ENCODE measurements at regions not wholly inside any gene's neighbourhood (a gene's known extent, or its start where the extent isn't known, plus 50 kb on each side); places are given as distances from the start of the nearest gene placed in this dataset.

GRCh38 chr14:22164616-22165015 is 424.4 kb downstream of the DAD1 start:
- H3K23me2 ChIP-seq (ENCODE audit: low read depth, low read length) = no peaks in the 10 kb centered on the region
- no peak overlapping the region for H3K4ac ChIP-seq (replicated peaks; ENCODE audit: insufficient read length, low read depth, low read length)
- no peak overlapping the region for H4K5ac ChIP-seq (ENCODE audit: insufficient read length, low read depth, low read length)
- H3K56ac ChIP-seq (replicated peaks; ENCODE audit: insufficient read length, low read depth, low read length) = no peak overlapping the region
- no peaks in the 10 kb centered on the region for H4K20me1 ChIP-seq (replicated peaks in 1 of 2; ENCODE audit: control insufficient read depth in 1 of 2, insufficient read depth in 2 of 2, low read length in 2 of 2)
- CTCF ChIA-PET (ENCODE audit: partially characterized antibody) = interaction anchor here (1.0 to 2.8 kb wide), 7 partner anchors 18 to 166 kb away, joined by 3 to 19 read pairs (median 4); no protein-coding TSS in a partner anchor
- H3K9me3 ChIP-seq (ENCODE audit: insufficient read depth in 2 of 2, low read depth in 1 of 2, low read length in 1 of 2) = no peaks in the 10 kb centered on the region
- H3K18ac ChIP-seq (ENCODE audit: extremely low read depth, low read length) = no peak overlapping the region
- no peak overlapping the region for H2BK20ac ChIP-seq (ENCODE audit: low read length)
- H2BK12ac ChIP-seq (ENCODE audit: low read depth, low read length) = no peak overlapping the region
- H3K4me3 ChIP-seq (ENCODE audit: extremely low read depth in 1 of 4, insufficient read depth in 2 of 4, low read depth in 3 of 4, low read length in 4 of 4) = no peak overlapping the region
- H2BK5ac ChIP-seq (ENCODE audit: low read depth, low read length) = no peak overlapping the region
- no peaks in the 10 kb centered on the region for H3K36me3 ChIP-seq (ENCODE audit: control insufficient read depth in 2 of 4, insufficient read depth in 4 of 4, low read length in 3 of 4)
- no peak overlapping the region for H4K8ac ChIP-seq (ENCODE audit: extremely low read depth, insufficient read depth, low read length)
- POLR2A ChIA-PET (ENCODE audit: partially characterized antibody) = interaction anchor here (1.1 kb wide), 1 partner anchor 55 kb away, joined by 3 read pairs; no protein-coding TSS in a partner anchor
- H2BK120ac ChIP-seq (replicated peaks; ENCODE audit: low read depth, low read length) = no peak overlapping the region
- 94% methylated on average over 3 of the region's 3 CpGs; no CpG with 5 or more reads in 1 of the 2 experiments for WGBS, 2 experiments (ENCODE audit: extremely low coverage in 1 of 2, insufficient coverage in 1 of 2, insufficient read length in 1 of 2, insufficient replicate concordance in 2 of 2, low coverage in 1 of 2, low lambda C conversion rate in 2 of 2, missing lambda C conversion rate in 1 of 2)
- H3K79me2 ChIP-seq (ENCODE audit: control insufficient read depth in 1 of 2, insufficient read depth in 2 of 2, low read length in 2 of 2) = no peaks in the 10 kb centered on the region
- H3K27ac ChIP-seq (ENCODE audit: low read depth, low read length) = no peak overlapping the region
- no peaks in the 10 kb centered on the region; a peak in 2 of 7 replicates for H3K4me1 ChIP-seq (replicated peaks in 1 of 4; ENCODE audit: control insufficient read depth in 3 of 4, insufficient read depth in 4 of 4, low read length in 3 of 4)
- H3K4me2 ChIP-seq (ENCODE audit: insufficient read depth in 1 of 2, low read depth in 2 of 2, low read length in 2 of 2) = no peak overlapping the region
- no peak overlapping the region for H2AK5ac ChIP-seq (ENCODE audit: low read depth, low read length)
- no peak overlapping the region for H3K9ac ChIP-seq (replicated peaks in 1 of 4; ENCODE audit: extremely low read depth in 1 of 4, low read depth in 3 of 4, low read length in 3 of 4)
- H3K27me3 ChIP-seq (replicated peaks in 1 of 4; ENCODE audit: control insufficient read depth in 3 of 4, extremely low read depth in 1 of 4, insufficient read depth in 3 of 4, low read length in 3 of 4) = no peaks in the 10 kb centered on the region
- DNase-seq (ENCODE audit: low read depth in 1 of 2, low spot score in 2 of 2) (no peak), FAIRE-seq (no peak)
- H2AFZ ChIP-seq (ENCODE audit: low read length) = no peak overlapping the region
- H3K23ac ChIP-seq (ENCODE audit: insufficient read length) = no peak overlapping the region
- no peaks in the 10 kb centered on the region for H3K79me1 ChIP-seq (ENCODE audit: low read depth, low read length)
- no peak overlapping the region for H3K14ac ChIP-seq (ENCODE audit: insufficient read length)
- no peak overlapping the region for H4K91ac ChIP-seq (replicated peaks; ENCODE audit: insufficient read length, low read length)
- H2BK15ac ChIP-seq (ENCODE audit: low read length) = no peak overlapping the region
- TF ChIP-seq ATF3 (IDR thresholded peaks at IDR 0.05; ENCODE audit: insufficient read depth, low read depth, low read length) (no peak), CHD1 (IDR thresholded peaks at IDR 0.05; ENCODE audit: low read depth, low read length) (no peak), CTCF (IDR thresholded peaks at IDR 0.05; ENCODE audit: control extremely low read depth in 1 of 3, insufficient read depth in 1 of 3, low read depth in 1 of 3, low read length in 3 of 3) (no peak), KDM1A (IDR thresholded peaks at IDR 0.05; ENCODE audit: borderline replicate concordance, low read length) (no peak), YY1 (IDR thresholded peaks at IDR 0.05; ENCODE audit: low read depth, low read length) (no peak), PHF8 (conservative IDR thresholded peaks at IDR 0.05; ENCODE audit: low read depth, low read length) (no peak), TEAD4 (IDR thresholded peaks at IDR 0.05; ENCODE audit: low read depth, low read length) (no peak), BCL11A (IDR thresholded peaks at IDR 0.05; ENCODE audit: low read depth in 2 of 2, low read length in 2 of 2) (no peak), SP2 (IDR thresholded peaks at IDR 0.05; ENCODE audit: low read length) (no peak), EGR1 (IDR thresholded peaks at IDR 0.05; ENCODE audit: borderline replicate concordance, low read depth, low read length) (no peak), SAP30 (IDR thresholded peaks at IDR 0.05; ENCODE audit: insufficient read depth, insufficient replicate concordance, low read length) (no peak)
